Endothelial cell of umbilical vein (primary cell): ENCODE measurements at regions not wholly inside any gene's neighbourhood (a gene's known extent, or its start where the extent isn't known, plus 50 kb on each side); places are given as distances from the start of the nearest gene placed in this dataset.

Experiments used
- BruUV-seq: library from RNA; stranded (reverse); fragments of 400-500 nt; replicated peaks from 2 replicates; lab custom pipeline; 2021; lab: Mats Ljungman, UMichigan
- CTCF ChIA-PET: fragments of 300-600, 350-600 bp; sonication (Branson Sonifier 250); formaldehyde crosslinking; loops from one replicate; lab custom pipeline; 2021; ENCODE audit warnings: antibody characterized with exemption, inconsistent platforms; lab: Charles Lee
- POLR2A ChIA-PET: fragments of 300-600, 350-600 bp; sonication (Branson Sonifier 250); formaldehyde crosslinking; loops from one replicate; lab custom pipeline; 2021; ENCODE audit warnings: antibody characterized with exemption, inconsistent platforms; lab: Charles Lee
- DNase-seq: peaks from one replicate; pipeline ENCODE4 v3.0.0-alpha.2; 2011; ENCODE audit warnings: low read depth, low spot score
- FAIRE-seq: peaks from 2 replicates; lab custom pipeline; 2011; peaks lifted over from hg19 to GRCh38; lab: Jason Lieb, UNC
- H2AFZ ChIP-seq: 2 replicates; pipeline ENCODE4 v1.6.0; 2012; ENCODE audit warnings: low read depth, low read length, control low read depth, inconsistent platforms
- H3K27ac ChIP-seq: 2 replicates; pipeline ENCODE4 v1.5.1; 2011; ENCODE audit warnings: low read depth, mild to moderate bottlenecking, control low read depth, low read length, moderate library complexity; ENCODE audit not compliant: insufficient read depth
- H3K27me3 ChIP-seq, 2 experiments: 2 replicates each; pipeline versions ENCODE4 v1.6.0 to v1.6.1; 2011; ENCODE audit warnings: low read length in 2 of 2, mixed read lengths in 1 of 2; ENCODE audit not compliant: control insufficient read depth in 2 of 2, insufficient read depth in 2 of 2
- H3K36me3 ChIP-seq, 2 experiments: 2 replicates in 1 of 2; 3 replicates in 1 of 2; pipeline ENCODE4 v1.5.1; 2011; ENCODE audit warnings: low read length in 2 of 2, mild to moderate bottlenecking in 1 of 2, moderate library complexity in 1 of 2; ENCODE audit not compliant: control insufficient read depth in 2 of 2, insufficient read depth in 2 of 2; ENCODE audit errors: extremely low read depth in 1 of 2
- H3K4me1 ChIP-seq: 3 replicates; pipeline ENCODE4 v1.5.1; 2011; ENCODE audit warnings: mild to moderate bottlenecking, low read length; ENCODE audit not compliant: control insufficient read depth, insufficient read depth; ENCODE audit errors: extremely low read depth
- H3K4me2 ChIP-seq: 2 replicates; pipeline ENCODE4 v1.6.1; 2011; ENCODE audit warnings: low read length, control low read depth, mixed read lengths; ENCODE audit not compliant: insufficient read depth
- H3K4me3 ChIP-seq, 3 experiments: fragments of 200-600 bp in 1 of 3; sonication (generic), shearing (Covaris generic) in 1 of 3; replicated peaks in 1 of 3; 2 replicates each; pipeline ENCODE4 v1.5.1; 2011 to 2016; ENCODE audit warnings: control low read depth in 3 of 3, low read length in 3 of 3, mild to moderate bottlenecking in 2 of 3, inconsistent platforms in 1 of 3, low read depth in 1 of 3, moderate library complexity in 1 of 3; ENCODE audit not compliant: insufficient read depth in 1 of 3
- H3K79me2 ChIP-seq: 2 replicates; pipeline ENCODE4 v1.6.0; 2012; ENCODE audit warnings: low read length, inconsistent platforms; ENCODE audit not compliant: control insufficient read depth, insufficient read depth
- H3K9ac ChIP-seq: replicated peaks from 2 replicates; pipeline ENCODE3; 2011; ENCODE audit warnings: low read length, control low read depth; ENCODE audit not compliant: insufficient read depth; ENCODE audit errors: extremely low read depth
- H3K9me1 ChIP-seq: replicated peaks from 3 replicates; pipeline ENCODE4 v1.6.0; 2011; ENCODE audit warnings: mild to moderate bottlenecking, low read length; ENCODE audit not compliant: control insufficient read depth, insufficient read depth; ENCODE audit errors: extremely low read depth
- H3K9me3 ChIP-seq: replicated peaks from 2 replicates; pipeline ENCODE4 v1.5.1; 2012; ENCODE audit warnings: low read length, inconsistent platforms; ENCODE audit not compliant: control insufficient read depth, insufficient read depth
- H4K20me1 ChIP-seq: replicated peaks from 2 replicates; pipeline ENCODE3; 2011; ENCODE audit warnings: mild to moderate bottlenecking, low read length; ENCODE audit not compliant: control insufficient read depth, insufficient read depth; ENCODE audit errors: extremely low read depth
- CTCF ChIP-seq, 2 donors: IDR thresholded peaks; 1 replicate in 1 of 2; 2 replicates in 1 of 2; pipeline ENCODE4 v1.5.1; 2011; ENCODE audit warnings: low read length in 2 of 2, mild to moderate bottlenecking in 2 of 2, moderate library complexity in 2 of 2, control low read depth in 1 of 2, inconsistent platforms in 1 of 2, low read depth in 1 of 2; ENCODE audit not compliant: insufficient read depth in 1 of 2; ENCODE audit errors: extremely low read depth in 1 of 2
- EZH2 ChIP-seq: IDR thresholded peaks from 2 replicates; pipeline ENCODE4 v1.6.1; 2012; ENCODE audit warnings: borderline replicate concordance, low read depth, mild to moderate bottlenecking, moderate library complexity, low read length, inconsistent platforms; ENCODE audit not compliant: severe bottlenecking
- FOS ChIP-seq: IDR thresholded peaks from 2 replicates; pipeline ENCODE4 v1.6.1; 2011; ENCODE audit warnings: mild to moderate bottlenecking, low read length, moderate library complexity, borderline replicate concordance; ENCODE audit not compliant: insufficient read depth
- GATA2 ChIP-seq: IDR thresholded peaks from 2 replicates; pipeline ENCODE4 v1.7.0; 2011; ENCODE audit warnings: low read depth, mild to moderate bottlenecking, moderate library complexity, mixed read lengths, low read length; ENCODE audit not compliant: insufficient read length, insufficient read depth
- JUN ChIP-seq: IDR thresholded peaks from 2 replicates; pipeline ENCODE4 v1.6.1; 2011; ENCODE audit warnings: borderline replicate concordance, low read depth; ENCODE audit not compliant: insufficient read length, insufficient read depth
- MYC ChIP-seq: IDR thresholded peaks from one replicate; pipeline ENCODE4 v1.6.1; 2011; ENCODE audit warnings: mild to moderate bottlenecking, low read depth, low read length
- POLR2A ChIP-seq: IDR thresholded peaks from 2 replicates; pipeline ENCODE4 v1.6.1; 2012; ENCODE audit warnings: low read depth, mild to moderate bottlenecking, control low read depth, low read length
- POLR2AphosphoS5 ChIP-seq: IDR thresholded peaks from 2 replicates; pipeline ENCODE4 v1.6.1; 2012; ENCODE audit warnings: low read depth, mild to moderate bottlenecking, control low read depth, low read length, moderate library complexity; ENCODE audit not compliant: insufficient read depth
- dilution Hi-C: fragments of 300-500 bp; cut with MboI; formaldehyde crosslinking; loops from one replicate; pipeline ENCODE4 v1.15.0; 2019; ENCODE audit warnings: low sequenced_read_pairs; ENCODE audit not compliant: extremely low pct_ligation_motif_present
- intact Hi-C: fragments of 100-400 bp; cut with micrococcal nuclease; formaldehyde crosslinking; loops from one replicate; pipeline ENCODE4 v1.10.0; 2022
- TF ChIP-seq, protein P1 (sequence below): IDR thresholded peaks from 2 replicates; pipeline ENCODE4 v1.6.1; 2011; ENCODE audit not compliant: insufficient read depth, insufficient read length

DNA sequence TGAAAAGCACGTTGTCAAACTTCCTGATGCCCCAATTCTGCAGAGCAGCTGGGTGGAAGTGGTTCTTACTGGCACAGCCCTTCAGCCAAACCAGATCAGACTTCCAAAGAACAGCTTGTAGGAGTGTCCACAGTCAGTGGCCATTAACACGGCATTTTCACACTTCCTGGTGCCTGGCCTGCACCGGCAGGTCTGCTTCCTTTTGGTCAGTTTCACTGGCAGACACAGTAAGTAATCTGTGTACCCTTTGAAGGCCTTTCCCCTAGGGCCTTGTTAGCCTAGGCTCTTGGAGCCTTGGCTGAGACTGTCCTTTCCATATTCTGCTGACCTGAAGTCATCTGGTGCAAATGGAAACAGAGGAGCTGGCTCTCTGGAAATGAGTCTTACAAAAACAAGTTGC is 297.5 kb upstream of the TNC start:
- Histone ChIP-seq H3K36me3 (no peaks in the 10 kb centered on the region), H3K27ac (no peak overlapping the region), H3K79me2 (no peaks in the 10 kb centered on the region), H3K4me2 (no peak overlapping the region), H4K20me1 (no peaks in the 10 kb centered on the region), H3K9me1 (no peaks in the 10 kb centered on the region), H3K9ac (no peak overlapping the region), H3K9me3 (peaks cover 2% of the 10 kb centered on the region), H2AFZ (no peak overlapping the region), H3K4me3 (no peak overlapping the region), H3K4me1 (no peaks in the 10 kb centered on the region), H3K27me3 (no peaks in the 10 kb centered on the region)
- no peak for FAIRE-seq
- dilution Hi-C loops (no loop called here), intact Hi-C loops (no loop called here)
- no peak for TF ChIP-seq MYC
- no peak for TF ChIP-seq GATA2
- TF ChIP-seq JUN: no peak
- TF ChIP-seq, protein P1, sequence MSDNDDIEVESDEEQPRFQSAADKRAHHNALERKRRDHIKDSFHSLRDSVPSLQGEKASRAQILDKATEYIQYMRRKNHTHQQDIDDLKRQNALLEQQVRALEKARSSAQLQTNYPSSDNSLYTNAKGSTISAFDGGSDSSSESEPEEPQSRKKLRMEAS: no peak
- TF ChIP-seq POLR2AphosphoS5: no peak
- no peak for TF ChIP-seq FOS
- no peak for TF ChIP-seq POLR2A
- TF ChIP-seq CTCF (IDR thresholded peaks at IDR 0.05; ENCODE audit: extremely low read depth in 1 of 2, insufficient read depth in 1 of 2, low read depth in 1 of 2, low read length in 2 of 2): no peak
- no peak for TF ChIP-seq EZH2
- CTCF ChIA-PET: no interaction called here
- no TSS peak for BruUV-seq
- POLR2A ChIA-PET: no interaction called here
- no peak for DNase-seq
